GM21360 (cell line): ENCODE measurements at regions not wholly inside any gene's neighbourhood (a gene's known extent, or its start where the extent isn't known, plus 50 kb on each side); places are given as distances from the start of the nearest gene placed in this dataset.
"Not testable (repeated sequence)": the region's sequence is repeated elsewhere in the genome, so short reads cannot be mapped to it uniquely, and the experiment has no call there.

Source experiments
- ATAC-seq: cut with Tn5 transposase; IDR thresholded peaks from one replicate; pipeline ENCODE4 v1.9.1; 2021; ENCODE audit warnings: mild to moderate bottlenecking, moderate library complexity; ENCODE audit not compliant: unreplicated experiment

DNA sequence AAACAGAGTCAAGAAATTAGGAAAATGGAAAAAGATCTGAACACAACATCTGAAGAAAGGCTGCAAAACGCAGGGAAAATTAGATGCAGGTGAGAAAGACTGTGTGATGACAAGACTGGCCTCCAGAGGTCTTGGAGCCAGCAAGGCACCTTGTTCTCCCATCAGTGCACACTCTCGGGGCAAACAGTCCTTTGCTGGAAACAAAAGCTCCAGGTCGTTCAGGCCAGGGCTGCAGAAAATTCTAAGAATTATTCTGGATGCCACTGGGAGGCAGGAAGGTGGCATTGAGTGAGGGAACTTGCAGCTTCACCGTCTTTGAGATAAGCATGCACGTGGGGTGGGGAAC is 219.9 kb upstream of the SSTR4 start:
- ATAC-seq = no peak

DNA sequence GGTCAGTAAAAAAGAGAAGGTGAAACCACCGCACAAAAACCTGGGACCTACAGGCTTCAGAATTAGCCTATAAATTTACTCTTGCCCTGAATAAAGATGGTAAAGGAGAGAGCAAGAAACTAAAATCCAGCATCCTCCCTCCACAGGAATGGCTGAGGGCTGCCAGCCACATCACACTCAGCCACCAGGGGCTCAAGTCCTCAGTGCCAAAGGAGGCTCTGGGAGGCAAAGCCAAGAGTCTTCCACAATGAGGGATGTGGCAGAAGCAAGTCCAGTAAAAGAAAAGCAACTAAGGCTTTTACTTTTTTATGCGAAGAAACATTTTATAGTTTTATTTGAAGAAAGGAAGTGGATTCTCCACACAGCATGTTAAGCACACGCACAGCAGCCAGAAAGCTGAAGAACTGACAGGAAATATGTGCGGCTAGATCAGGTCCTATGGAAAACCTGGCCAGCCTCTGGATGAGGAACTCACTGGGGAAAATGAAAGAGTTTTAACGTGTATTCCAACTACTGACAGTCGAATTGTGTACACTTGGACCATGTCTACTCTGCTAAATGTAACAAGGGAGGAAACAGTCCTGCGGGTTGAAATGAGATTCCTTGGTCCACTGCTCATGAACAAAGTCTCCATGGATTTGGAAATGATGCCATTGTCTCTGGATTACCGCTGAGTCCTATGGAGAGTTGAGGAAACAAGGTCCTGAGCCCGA is 219.4 kb upstream of the SSTR4 start:
- ATAC-seq = no peak

GRCh38 chr20:22818636-22819035 is 216.5 kb upstream of the SSTR4 start:
- no peak for ATAC-seq

DNA sequence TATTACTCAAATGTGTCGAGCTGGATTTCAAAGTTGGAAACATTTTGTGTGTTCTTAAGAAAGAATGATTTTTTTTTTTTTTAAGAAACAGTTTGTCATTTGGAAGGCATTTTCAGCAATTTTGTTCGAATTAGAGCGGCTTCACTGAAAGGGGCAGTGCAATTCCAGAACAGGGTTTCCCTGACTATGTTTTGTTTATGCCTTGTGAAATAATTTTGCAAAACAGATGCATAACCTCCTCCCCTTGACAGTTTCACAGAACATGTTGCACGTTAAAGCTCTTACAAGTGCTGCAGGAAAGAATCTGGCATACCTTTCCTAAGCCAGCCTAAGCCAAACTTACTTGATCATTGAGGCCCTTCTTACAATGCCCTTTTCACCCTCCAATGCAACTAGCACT is 216.0 kb upstream of the SSTR4 start:
- no peak for ATAC-seq

DNA sequence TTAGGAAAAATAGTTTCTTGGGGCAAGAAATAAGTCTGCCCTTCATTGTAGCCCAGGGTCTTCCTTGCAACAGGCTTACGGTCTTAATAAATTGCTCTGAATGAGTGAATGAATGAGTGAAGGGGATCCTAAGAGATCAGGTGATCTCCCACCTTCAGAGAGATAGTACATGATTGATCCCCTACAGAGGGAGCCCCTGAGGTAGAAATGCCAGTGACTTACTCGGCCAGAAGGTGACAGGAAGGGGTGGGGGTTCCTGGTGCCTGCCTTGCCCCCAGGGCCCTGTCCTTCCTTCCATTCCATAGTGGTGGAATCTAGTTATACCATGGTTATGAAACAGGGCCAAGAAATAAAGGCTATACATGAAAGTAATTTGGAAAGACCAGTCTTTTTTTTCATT is 215.3 kb upstream of the SSTR4 start:
- no peak for ATAC-seq

DNA sequence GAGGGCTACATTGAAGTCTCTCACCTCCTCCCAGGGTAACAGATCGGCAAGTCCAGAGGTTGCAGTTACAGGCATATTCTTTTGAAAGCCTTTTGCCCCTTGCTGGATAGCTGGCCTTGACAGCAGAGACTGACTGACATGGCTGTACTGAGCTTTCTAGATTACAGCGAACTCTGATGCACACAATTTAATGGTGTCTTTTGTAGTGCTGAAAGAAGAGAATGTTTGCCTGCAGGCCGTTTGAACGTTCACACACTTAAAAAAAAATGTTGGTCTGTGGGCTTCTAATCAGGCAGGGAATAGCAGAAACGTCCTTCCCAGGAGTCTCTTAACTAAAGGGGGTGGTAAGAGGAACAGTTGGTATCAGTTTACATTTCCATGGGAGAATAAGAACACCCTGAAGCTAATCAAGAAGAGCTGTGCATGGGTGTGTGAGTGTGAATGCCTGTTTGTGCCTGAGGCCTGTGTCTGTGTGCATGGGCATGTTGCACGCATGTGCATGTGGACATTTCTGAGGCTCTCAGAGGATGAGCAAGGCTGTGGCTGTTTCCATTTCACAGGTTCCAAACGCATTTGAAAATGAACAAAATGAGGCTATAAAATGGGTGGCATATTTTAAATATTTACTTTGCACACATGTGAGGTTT is 213.9 kb upstream of the SSTR4 start:
- ATAC-seq = no peak

- no peak for ATAC-seq
These were observed 213.3 kb upstream of the SSTR4 start for GRCh38 chr20:22821796-22822195.

GRCh38 chr20:22823119-22823518 is 212.0 kb upstream of the SSTR4 start:
- ATAC-seq = no peak

DNA sequence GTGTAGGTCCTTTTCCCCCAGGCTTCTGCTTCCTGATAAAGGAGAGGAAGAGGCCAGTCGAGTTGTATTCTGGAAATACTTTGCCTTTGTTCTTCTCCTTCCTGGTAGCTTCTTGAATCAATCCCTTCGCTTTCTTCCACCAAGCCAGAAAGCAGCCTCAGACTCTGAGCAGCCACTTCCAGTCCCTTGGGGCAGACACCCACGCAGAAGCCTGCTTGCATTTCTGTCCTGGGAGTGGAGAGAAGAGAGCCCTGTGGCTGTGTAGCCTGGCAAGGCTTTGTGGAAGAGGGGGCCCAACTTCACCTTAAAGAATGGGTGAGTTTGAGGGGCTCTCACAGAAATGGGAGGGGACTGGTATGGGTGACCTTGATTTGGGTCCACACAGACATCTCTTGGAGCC is 211.0 kb upstream of the SSTR4 start:
- ATAC-seq = no peak

GRCh38 chr20:22825076-22825475 is 210.0 kb upstream of the SSTR4 start:
- no peak for ATAC-seq

DNA sequence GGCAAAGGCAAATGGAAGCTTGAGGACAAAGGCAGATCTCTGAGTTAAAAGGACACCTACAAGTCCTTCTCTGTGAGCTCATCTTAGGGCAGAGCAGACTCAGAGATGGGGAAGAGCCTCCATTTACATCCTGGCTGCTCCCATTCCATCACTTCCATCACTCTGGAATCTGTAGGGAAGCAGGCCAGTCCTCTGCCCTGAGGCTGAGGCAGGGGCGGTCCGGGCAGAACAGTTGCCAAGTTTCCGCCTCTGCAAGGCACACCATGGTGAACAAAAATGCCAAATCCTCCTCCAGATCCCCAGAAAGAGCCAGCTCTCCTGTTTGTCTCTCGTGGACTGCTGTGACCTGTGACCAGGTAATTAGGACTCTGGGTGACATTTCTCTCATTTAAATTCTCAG is 209.6 kb upstream of the SSTR4 start:
- no peak for ATAC-seq

DNA sequence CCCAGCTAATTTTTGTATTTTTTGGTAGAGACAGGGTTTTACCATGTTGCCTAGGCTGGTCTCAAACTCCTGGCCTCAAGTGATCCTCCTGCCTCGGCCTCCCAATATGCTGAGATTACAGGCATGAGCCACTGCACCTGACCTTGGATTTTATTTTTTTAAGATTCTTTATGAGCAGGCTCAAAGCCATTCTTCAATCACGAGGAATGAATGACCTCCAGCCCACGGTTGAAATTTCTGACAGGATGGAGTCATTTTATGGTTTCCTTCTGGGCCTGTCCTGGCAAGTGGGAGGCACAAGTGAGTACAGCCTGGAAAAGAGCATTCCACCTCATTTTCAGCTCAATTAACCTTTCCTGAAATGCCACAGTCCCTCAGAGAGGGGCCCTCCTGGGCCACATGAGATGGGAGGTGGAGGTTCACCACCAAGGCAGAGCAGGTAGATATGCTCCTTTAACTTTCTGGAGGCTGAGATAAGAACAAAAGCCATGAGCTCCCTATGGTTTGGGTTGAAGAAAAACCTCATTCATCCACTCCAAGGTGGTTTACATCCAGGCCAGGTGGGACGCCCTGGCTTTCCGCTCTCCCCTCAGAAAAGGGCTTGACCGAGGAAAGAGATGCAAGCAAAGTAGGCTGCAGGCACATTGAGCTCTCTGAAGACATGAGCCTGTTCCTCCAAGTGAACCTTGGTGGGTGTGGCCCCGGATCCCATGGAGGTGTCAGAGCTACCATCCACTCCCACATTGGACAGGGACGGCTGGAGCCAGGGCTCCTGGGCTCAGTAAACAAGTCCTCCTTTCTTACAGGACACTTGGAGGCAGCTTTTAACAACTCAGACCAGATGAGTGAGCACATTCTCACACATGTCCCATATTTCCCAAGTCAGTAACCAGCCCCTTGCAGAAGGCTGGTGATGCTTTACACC is 208.5 kb upstream of the SSTR4 start:
- no peak for ATAC-seq

GRCh38 chr20:22827916-22828315 is 207.2 kb upstream of the SSTR4 start:
- no peak for ATAC-seq

DNA sequence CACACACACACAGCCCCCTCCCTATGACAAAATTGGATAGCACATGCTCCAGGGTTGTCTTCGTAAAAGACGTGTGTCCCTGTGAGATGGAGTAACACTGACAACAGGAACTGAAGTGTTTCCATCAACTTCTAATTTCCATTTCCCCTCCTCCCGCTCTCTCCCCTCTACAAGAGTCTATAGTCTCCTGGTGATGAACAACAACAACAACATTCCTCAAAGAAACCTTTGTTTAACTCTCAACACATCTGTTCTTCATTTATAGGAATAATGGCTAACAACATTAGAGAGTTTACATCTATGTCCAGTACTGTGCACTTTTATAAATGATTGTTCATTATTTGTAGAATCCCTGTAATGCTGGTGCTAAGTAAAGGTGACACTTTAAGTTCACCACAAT is 205.8 kb upstream of the SSTR4 start:
- no peak for ATAC-seq

DNA sequence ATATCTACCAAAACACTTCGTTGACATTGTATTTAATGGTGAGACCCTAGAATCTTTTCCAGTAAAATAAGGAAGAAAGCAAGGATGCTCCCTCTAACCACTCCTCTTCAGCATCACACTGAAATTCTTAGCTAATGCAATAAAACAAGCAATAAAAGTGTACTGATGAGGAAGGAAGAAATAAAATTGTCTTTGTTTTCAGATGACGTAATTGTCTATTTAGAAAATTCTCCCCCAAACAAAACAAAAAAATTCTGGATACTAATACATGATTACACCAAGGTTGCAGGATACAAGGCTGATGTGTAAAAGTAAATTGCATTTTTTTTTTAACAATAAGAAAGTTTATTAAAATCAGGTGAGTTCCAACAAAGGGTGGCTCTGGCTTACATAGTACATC is 205.0 kb upstream of the SSTR4 start:
- no peak for ATAC-seq

GRCh38 chr20:22830715-22831114 is 204.4 kb upstream of the SSTR4 start:
- ATAC-seq = not testable (repeated sequence)

GRCh38 chr20:22833851-22834250 is 201.3 kb upstream of the SSTR4 start:
- no peak for ATAC-seq

GRCh38 chr20:22834651-22835256 is 200.4 kb upstream of the SSTR4 start:
- ATAC-seq = no peak

DNA sequence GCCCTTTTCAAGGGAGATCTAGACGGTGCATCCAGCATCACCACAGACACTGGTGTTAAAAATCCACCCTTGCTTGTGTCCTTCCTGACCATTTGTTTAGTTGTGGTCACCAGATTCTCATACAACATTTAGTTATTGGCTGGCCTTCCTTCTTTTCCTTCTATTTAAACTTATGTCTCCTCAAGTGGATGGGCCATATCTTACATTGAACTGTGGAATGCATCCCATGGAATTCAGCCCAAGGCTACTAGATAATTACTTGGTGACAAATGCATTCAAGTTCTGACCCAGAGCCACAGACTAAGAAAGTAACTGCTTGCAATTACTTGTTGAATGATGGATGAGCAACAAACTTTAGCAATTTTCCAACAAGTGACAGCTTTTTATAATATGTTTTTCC is 198.9 kb upstream of the SSTR4 start:
- no peak for ATAC-seq

DNA sequence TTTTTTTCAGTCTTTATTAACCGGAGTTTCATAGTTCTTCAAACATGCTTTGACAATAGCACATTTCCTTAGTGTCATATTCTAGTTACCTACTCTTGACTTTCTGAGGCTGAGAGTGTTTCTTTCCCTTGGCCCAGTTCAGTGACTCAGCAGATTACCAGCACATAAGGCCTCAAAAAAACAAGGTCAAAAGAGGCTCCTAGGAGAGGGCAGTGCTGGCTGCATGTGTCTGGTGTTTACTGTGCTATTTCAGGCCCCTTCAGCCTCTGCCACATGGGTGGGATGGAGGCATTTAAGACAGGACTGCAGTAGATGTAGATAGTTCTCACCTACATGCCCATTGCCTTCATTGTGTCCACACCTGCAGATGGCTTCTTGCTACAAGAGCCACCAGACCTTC is 198.2 kb upstream of the SSTR4 start:
- no peak for ATAC-seq

- no peak for ATAC-seq
These were observed 197.1 kb upstream of the SSTR4 start for GRCh38 chr20:22838001-22838400.
